ENCODE measurements at regions not wholly inside any gene's neighbourhood (a gene's known extent, or its start where the extent isn't known, plus 50 kb on each side); places are given as distances from the start of the nearest gene placed in this dataset.

DNA sequence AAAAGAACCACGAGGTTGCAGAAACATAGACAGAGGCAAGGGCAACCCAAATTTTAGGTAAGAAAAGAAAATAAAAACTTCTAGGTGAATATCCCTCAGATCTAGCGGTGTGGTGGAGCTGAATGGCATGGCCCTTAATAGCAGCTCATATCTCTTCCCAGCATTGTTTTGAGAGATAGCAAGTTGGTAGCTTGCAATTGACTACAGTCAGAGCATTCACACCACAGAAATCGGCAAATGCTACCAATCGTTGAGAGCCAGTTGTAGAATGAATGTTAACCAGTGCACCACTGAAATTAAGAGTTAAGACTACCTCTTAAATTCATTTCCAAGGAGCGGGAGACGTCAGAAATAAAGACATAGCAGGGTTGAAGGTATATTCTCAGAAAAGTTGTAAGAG, 184.0 kb upstream of the KIT start:
- no peaks in the 10 kb centered on the region for H3K9me3 ChIP-seq
- H3K4me1 ChIP-seq, result no peaks in the 10 kb centered on the region
- no peak overlapping the region for H3K4me3 ChIP-seq
- no peak overlapping the region for H3K27ac ChIP-seq
- DNase-seq, result no peak
- WGBS, 2 donors, result 86 to 89% methylated on average over 6 of the region's 6 CpGs
- H3K27me3 ChIP-seq, result no peaks in the 10 kb centered on the region
- no peaks in the 10 kb centered on the region for H3K36me3 ChIP-seq (ENCODE audit: low read depth, missing control alignments)
- intact Hi-C loops (cut with DNase I; ENCODE audit: low total_unique reads), result no loop called here
- TF ChIP-seq POLR2A (IDR thresholded peaks at IDR 0.05) (no peak), CTCF (IDR thresholded peaks at IDR 0.05) (no peak)

- Histone ChIP-seq H3K9me3 (no peaks in the 10 kb centered on the region), H3K4me3 (no peak overlapping the region), H3K4me1 (no peaks in the 10 kb centered on the region), H3K27ac (no peak overlapping the region), H3K27me3 (no peaks in the 10 kb centered on the region), H3K36me3 (ENCODE audit: low read depth, missing control alignments) (no peaks in the 10 kb centered on the region)
- no peak for TF ChIP-seq CTCF (IDR thresholded peaks at IDR 0.05)
- TF ChIP-seq POLR2A (IDR thresholded peaks at IDR 0.05), result no peak
- intact Hi-C loops (cut with DNase I; ENCODE audit: low total_unique reads), result no loop called here
- DNase-seq, result no peak
Measured at GRCh38 chr4:54475546-54475945, 182.2 kb upstream of the KIT start.

GRCh38 chr4:54482529-54483200, 175.1 kb upstream of the KIT start:
- intact Hi-C loops (cut with DNase I; ENCODE audit: low total_unique reads), result no loop called here
- WGBS, 2 donors, result 84 to 88% methylated on average over 6 of the region's 6 CpGs
- H3K4me3 ChIP-seq, result no peak overlapping the region
- no peaks in the 10 kb centered on the region for H3K27me3 ChIP-seq
- DNase-seq, result no peak
- no peak overlapping the region for H3K27ac ChIP-seq
- H3K4me1 ChIP-seq, result no peaks in the 10 kb centered on the region
- no peaks in the 10 kb centered on the region for H3K36me3 ChIP-seq (ENCODE audit: low read depth, missing control alignments)
- no peak for TF ChIP-seq CTCF (IDR thresholded peaks at IDR 0.05)
- TF ChIP-seq POLR2A (IDR thresholded peaks at IDR 0.05), result no peak
- no peaks in the 10 kb centered on the region for H3K9me3 ChIP-seq

- H3K27ac ChIP-seq, result no peak overlapping the region
- no peaks in the 10 kb centered on the region for H3K27me3 ChIP-seq
- H3K4me1 ChIP-seq, result no peaks in the 10 kb centered on the region
- no peaks in the 10 kb centered on the region for H3K36me3 ChIP-seq (ENCODE audit: low read depth, missing control alignments)
- 85 to 94% methylated on average over 6 of the region's 6 CpGs for WGBS, 2 donors
- H3K9me3 ChIP-seq, result no peaks in the 10 kb centered on the region
- DNase-seq, result no peak
- TF ChIP-seq POLR2A (IDR thresholded peaks at IDR 0.05) (no peak), CTCF (IDR thresholded peaks at IDR 0.05) (no peak)
- intact Hi-C loops (cut with DNase I; ENCODE audit: low total_unique reads), result no loop called here
- H3K4me3 ChIP-seq, result no peak overlapping the region
Measured at GRCh38 chr4:54484383-54484782, 173.4 kb upstream of the KIT start.

DNA sequence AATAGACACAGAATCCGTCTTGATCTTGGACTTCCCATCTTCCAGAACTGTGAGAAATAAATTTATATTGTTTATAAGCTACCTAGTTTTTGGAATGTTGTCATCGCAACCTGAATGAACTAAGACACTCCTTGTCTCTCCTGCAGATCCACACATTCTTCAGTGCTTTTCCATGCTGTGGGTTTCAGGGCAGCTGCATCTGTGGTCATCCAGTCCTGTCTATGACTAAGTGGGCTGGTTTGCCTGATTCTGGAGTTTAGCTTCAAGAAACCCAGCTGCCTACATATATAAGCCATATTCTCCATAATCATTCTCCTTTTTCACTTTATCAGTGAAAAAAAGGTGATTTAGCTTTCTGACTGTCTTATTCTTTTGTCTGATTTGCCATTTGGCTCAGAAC, 170.3 kb upstream of the KIT start:
- Histone ChIP-seq H3K27me3 (no peaks in the 10 kb centered on the region), H3K36me3 (ENCODE audit: low read depth, missing control alignments) (no peaks in the 10 kb centered on the region), H3K9me3 (no peaks in the 10 kb centered on the region), H3K27ac (no peak overlapping the region), H3K4me3 (no peak overlapping the region), H3K4me1 (no peaks in the 10 kb centered on the region)
- TF ChIP-seq POLR2A (IDR thresholded peaks at IDR 0.05) (no peak), CTCF (IDR thresholded peaks at IDR 0.05) (no peak)
- no peak for DNase-seq
- intact Hi-C loops (cut with DNase I; ENCODE audit: low total_unique reads), result no loop called here
- 76 to 81% methylated on average over 2 of the region's 2 CpGs for WGBS, 2 donors
